ENCODE measurements at regions not wholly inside any gene's neighbourhood (a gene's known extent, or its start where the extent isn't known, plus 50 kb on each side); places are given as distances from the start of the nearest gene placed in this dataset.

- no peaks in the 10 kb centered on the region for H3K36me3 ChIP-seq (ENCODE audit: insufficient read depth, low read length)
- H3K4me2 ChIP-seq (ENCODE audit: low read length) = no peak overlapping the region
- no peaks in the 10 kb centered on the region for H4K20me1 ChIP-seq (ENCODE audit: insufficient read depth)
Observed at GRCh38 chr10:107942826-107943225, 778.3 kb upstream of the SORCS1 start.

GRCh38 chr10:107933076-107933475 is 768.6 kb upstream of the SORCS1 start:
- H3K9me2 ChIP-seq (ENCODE audit: insufficient read depth, low read length) = no peaks in the 10 kb centered on the region
- H3K4me3 ChIP-seq (ENCODE audit: low read length) = no peak overlapping the region
- TF ChIP-seq EP300 (conservative IDR thresholded peaks at IDR 0.05; ENCODE audit: poor library complexity, severe bottlenecking) (no peak), TAF1 (IDR thresholded peaks at IDR 0.05; ENCODE audit: low read depth) (no peak), EZH2 (IDR thresholded peaks at IDR 0.05; ENCODE audit: borderline replicate concordance, insufficient read depth, low read length, poor library complexity, severe bottlenecking) (no peak), SMC3 (conservative IDR thresholded peaks at IDR 0.05; ENCODE audit: poor library complexity) (no peak), REST (IDR thresholded peaks at IDR 0.05; ENCODE audit: borderline replicate concordance) (no peak)
- H3K9me3 ChIP-seq (ENCODE audit: low read length) = no peaks in the 10 kb centered on the region
- H3K36me3 ChIP-seq (ENCODE audit: insufficient read depth, low read length) = no peaks in the 10 kb centered on the region
- no peak overlapping the region for H3K4me2 ChIP-seq (ENCODE audit: low read length)
- no peaks in the 10 kb centered on the region for H4K20me1 ChIP-seq (ENCODE audit: insufficient read depth)
- no peaks in the 10 kb centered on the region for H3K79me2 ChIP-seq (replicated peaks; ENCODE audit: insufficient read depth, low read length)
- H3F3A ChIP-seq (ENCODE audit: insufficient read depth, low read length, poor library complexity, severe bottlenecking) = no peaks in the 10 kb centered on the region
- no peak overlapping the region for H3K27ac ChIP-seq (ENCODE audit: low read length)
- H3K9ac ChIP-seq (ENCODE audit: low read length) = no peak overlapping the region
- no peak overlapping the region for H2AFZ ChIP-seq (ENCODE audit: low read depth, low read length)
- no peaks in the 10 kb centered on the region for H3K27me3 ChIP-seq (ENCODE audit: insufficient read depth, low read depth, low read length)

More at GRCh38 chr10:107942826-107943225, 778.3 kb upstream of the SORCS1 start:
- H3F3A ChIP-seq (ENCODE audit: insufficient read depth, low read length, poor library complexity, severe bottlenecking) = no peaks in the 10 kb centered on the region
- no peak overlapping the region for H3K4me3 ChIP-seq (ENCODE audit: low read length)
- H2AFZ ChIP-seq (ENCODE audit: low read depth, low read length) = no peak overlapping the region
- no peaks in the 10 kb centered on the region for H3K79me2 ChIP-seq (replicated peaks; ENCODE audit: insufficient read depth, low read length)
- TF ChIP-seq EP300 (conservative IDR thresholded peaks at IDR 0.05; ENCODE audit: poor library complexity, severe bottlenecking) (no peak), CTCF (IDR thresholded peaks at IDR 0.05; ENCODE audit: poor library complexity, severe bottlenecking) (no peak), EZH2 (IDR thresholded peaks at IDR 0.05; ENCODE audit: borderline replicate concordance, insufficient read depth, low read length, poor library complexity, severe bottlenecking) (no peak), MXI1 (conservative IDR thresholded peaks at IDR 0.05; ENCODE audit: poor library complexity, severe bottlenecking) (no peak), SMC3 (conservative IDR thresholded peaks at IDR 0.05; ENCODE audit: poor library complexity) (no peak), TAF1 (IDR thresholded peaks at IDR 0.05; ENCODE audit: low read depth) (no peak), REST (IDR thresholded peaks at IDR 0.05; ENCODE audit: borderline replicate concordance) (no peak), POLR2AphosphoS5 (IDR thresholded peaks at IDR 0.05) (no peak), RAD21 (conservative IDR thresholded peaks at IDR 0.05) (no peak)
- H3K9me3 ChIP-seq (ENCODE audit: low read length) = no peaks in the 10 kb centered on the region
- no peak overlapping the region for H3K27ac ChIP-seq (ENCODE audit: low read length)
- H3K27me3 ChIP-seq (ENCODE audit: insufficient read depth, low read depth, low read length) = no peaks in the 10 kb centered on the region
- H3K9ac ChIP-seq (ENCODE audit: low read length) = no peak overlapping the region
- no peaks in the 10 kb centered on the region for H3K9me2 ChIP-seq (ENCODE audit: insufficient read depth, low read length)
